Mucosa of stomach (tissue), 1 donor: ENCODE measurements at regions not wholly inside any gene's neighbourhood (a gene's known extent, or its start where the extent isn't known, plus 50 kb on each side); places are given as distances from the start of the nearest gene placed in this dataset.

ENCODE experiments used
- H3K27me3 ChIP-seq: one replicate; pipeline ENCODE4 v1.7.0; 2013; ENCODE audit warnings: mild to moderate bottlenecking, low read length; ENCODE audit not compliant: control insufficient read depth, insufficient read depth
- H3K36me3 ChIP-seq: one replicate; pipeline ENCODE4 v1.7.0; 2013; ENCODE audit warnings: low read length; ENCODE audit not compliant: control insufficient read depth, insufficient read depth
- H3K4me1 ChIP-seq: one replicate; pipeline ENCODE4 v1.7.0; 2013; ENCODE audit warnings: mild to moderate bottlenecking, low read length; ENCODE audit not compliant: control insufficient read depth, insufficient read depth
- H3K4me3 ChIP-seq: one replicate; pipeline ENCODE4 v1.7.0; 2013; ENCODE audit warnings: low read length
- H3K9ac ChIP-seq: one replicate; pipeline ENCODE4 v1.7.0; 2013; ENCODE audit warnings: mild to moderate bottlenecking, low read length, moderate library complexity
- H3K9me3 ChIP-seq: one replicate; pipeline ENCODE4 v1.7.0; 2013; ENCODE audit warnings: mild to moderate bottlenecking, low read length, moderate library complexity; ENCODE audit not compliant: control insufficient read depth
- donor health status: Pancreatic carcinoma.

DNA sequence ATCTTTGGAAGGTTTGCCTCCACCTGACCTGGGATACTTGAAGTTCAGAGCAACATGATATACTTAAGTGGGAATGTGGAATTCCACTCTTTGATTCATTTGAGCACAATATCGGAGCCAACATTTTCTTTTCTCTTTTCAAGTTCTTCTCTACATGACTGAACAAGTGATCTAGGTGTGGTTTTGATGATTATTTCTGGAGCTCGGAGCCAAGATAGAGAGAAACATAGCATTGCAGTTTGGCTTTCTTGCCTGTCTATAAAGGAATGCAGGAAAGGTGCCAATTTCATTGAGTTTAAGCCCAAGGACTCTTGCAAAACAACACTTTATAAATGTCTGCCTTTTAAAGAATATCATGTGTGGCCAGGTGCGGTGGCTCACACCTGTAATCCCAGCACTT is 124.2 kb upstream of the FAM83B start:
- H3K4me1 ChIP-seq = peaks cover 7% of the 10 kb centered on the region
- H3K9ac ChIP-seq = no peak overlapping the region

DNA sequence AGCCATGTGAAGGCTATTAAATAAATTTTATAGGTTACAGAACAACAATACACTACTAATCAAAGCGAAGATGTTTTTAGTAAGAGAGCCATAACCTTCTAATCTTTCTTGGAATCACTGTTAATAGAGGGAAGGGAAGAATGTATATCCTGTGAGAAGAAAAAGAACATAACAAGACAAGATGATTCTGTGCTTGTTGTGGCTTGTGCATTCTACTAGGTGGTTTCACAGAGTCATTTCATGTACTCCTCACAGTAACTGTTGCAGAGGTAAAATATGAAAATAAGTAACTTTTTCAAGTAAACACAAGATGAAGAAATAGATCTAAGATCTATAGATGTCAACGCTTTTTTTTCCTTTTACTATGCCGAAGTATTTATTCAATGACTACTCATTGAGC is 116.9 kb upstream of the FAM83B start:
- no peaks in the 10 kb centered on the region for H3K36me3 ChIP-seq
- no peaks in the 10 kb centered on the region for H3K4me1 ChIP-seq
- no peaks in the 10 kb centered on the region for H3K9me3 ChIP-seq
- H3K4me3 ChIP-seq = no peak overlapping the region
- no peaks in the 10 kb centered on the region for H3K27me3 ChIP-seq
- H3K9ac ChIP-seq = no peak overlapping the region

More for the DNA sequence above, 124.2 kb upstream of the FAM83B start:
- Histone ChIP-seq H3K9me3 (no peaks in the 10 kb centered on the region), H3K36me3 (no peaks in the 10 kb centered on the region), H3K4me3 (no peak overlapping the region), H3K27me3 (no peaks in the 10 kb centered on the region)

DNA sequence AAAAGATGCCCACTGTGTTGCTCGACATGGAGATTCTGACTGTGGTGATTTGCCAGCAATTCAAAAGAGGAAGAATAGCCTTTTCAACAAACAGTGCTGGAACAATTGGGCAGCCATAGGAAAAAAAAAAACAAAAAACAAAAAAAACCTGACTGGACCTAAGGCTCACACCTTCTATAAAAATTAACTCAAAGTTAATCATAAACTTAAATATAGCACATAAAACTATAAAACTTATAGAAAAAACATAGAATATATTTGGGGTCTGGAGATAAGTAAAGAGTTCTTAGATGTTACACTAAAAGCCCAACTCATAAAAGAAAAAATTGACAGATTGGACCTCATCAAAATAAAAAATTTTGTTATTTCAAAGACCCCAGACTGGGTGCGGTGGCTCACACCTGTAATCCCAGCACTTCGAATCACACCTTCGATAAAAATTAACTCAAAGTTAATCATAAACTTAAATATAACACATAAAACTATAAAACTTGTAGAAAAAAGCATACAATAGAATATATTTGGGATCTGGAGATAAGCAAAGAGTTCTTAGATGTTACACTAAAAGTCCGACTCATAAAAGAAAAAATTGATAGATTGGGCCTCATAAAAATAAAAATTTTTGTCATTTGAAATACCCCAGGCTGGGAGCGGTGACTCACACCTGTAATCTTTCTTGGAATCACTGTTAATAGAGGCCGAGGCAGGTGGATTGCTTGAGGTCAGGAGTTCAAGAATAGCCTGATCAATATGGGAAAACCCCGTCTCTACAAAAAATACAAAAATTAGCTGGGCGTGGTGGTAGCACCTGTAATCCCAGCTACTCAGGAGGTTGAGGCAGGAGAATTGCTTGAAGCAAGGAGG is 115.6 kb upstream of the FAM83B start:
- H3K4me3 ChIP-seq = no peak overlapping the region
- H3K9ac ChIP-seq = no peak overlapping the region
- H3K36me3 ChIP-seq = no peaks in the 10 kb centered on the region
- H3K9me3 ChIP-seq = no peaks in the 10 kb centered on the region
- no peaks in the 10 kb centered on the region for H3K4me1 ChIP-seq
- no peaks in the 10 kb centered on the region for H3K27me3 ChIP-seq

DNA sequence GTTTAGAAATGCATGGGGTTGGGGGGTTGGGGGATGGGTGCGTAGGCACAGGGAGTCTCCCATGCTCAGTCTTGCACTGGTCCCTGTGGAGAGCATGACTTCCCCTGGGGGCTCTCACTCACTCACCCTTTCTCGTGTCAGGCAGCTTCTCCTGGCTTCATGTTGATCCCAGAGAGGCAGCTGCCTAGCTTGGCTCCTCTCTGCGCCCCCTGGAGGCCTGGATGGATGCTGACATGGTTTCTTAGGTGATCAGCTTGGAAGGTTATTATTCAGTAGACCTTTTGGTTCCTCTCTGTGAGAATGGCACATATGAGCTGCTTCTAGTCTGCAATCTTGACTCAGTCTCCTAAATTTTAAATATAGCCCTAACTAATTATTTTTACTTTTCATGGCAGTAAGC is 109.3 kb upstream of the FAM83B start:
- Histone ChIP-seq H3K9ac (no peak overlapping the region), H3K4me1 (no peaks in the 10 kb centered on the region), H3K9me3 (no peaks in the 10 kb centered on the region), H3K4me3 (no peak overlapping the region), H3K36me3 (no peaks in the 10 kb centered on the region), H3K27me3 (no peaks in the 10 kb centered on the region)

DNA sequence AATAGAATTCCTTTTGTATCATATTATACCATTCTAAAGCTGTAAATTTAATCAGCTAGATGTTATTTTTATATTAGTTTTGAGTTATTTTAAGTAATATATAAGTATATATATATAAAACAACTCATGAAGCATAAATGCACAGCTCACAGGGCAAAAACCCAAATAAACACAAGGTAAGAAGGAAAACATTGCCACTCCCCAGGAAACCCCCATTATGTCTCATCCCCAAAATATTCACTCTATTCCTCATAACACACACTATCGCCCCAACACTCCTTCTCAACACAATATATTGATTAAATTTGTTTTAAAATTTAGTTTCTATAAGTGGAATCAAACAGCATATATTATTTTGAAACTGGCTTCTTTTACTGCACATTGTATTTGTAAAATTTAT is 98.6 kb upstream of the FAM83B start:
- Histone ChIP-seq H3K27me3 (no peaks in the 10 kb centered on the region), H3K9ac (no peak overlapping the region), H3K4me1 (no peaks in the 10 kb centered on the region), H3K4me3 (no peak overlapping the region), H3K36me3 (no peaks in the 10 kb centered on the region), H3K9me3 (no peaks in the 10 kb centered on the region)

DNA sequence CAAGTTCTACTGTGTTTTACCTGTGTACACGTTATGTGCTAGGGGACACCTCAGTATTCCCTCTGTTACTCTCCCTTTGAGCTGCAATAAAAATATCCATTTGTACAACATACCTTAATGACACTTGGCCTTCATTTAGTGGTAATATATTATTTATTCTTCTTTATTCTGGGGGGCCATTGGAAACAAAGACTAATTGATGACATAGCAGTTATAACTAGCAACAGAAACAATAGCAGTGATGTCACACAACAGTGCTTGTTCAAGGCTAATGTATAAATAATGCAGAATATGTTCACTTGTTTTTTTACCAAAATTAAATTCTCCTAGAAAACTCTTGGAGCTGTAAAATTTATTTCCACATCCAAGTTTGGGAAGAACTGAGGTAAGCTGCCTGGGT is 92.2 kb upstream of the FAM83B start:
- Histone ChIP-seq H3K4me3 (no peak overlapping the region), H3K4me1 (no peaks in the 10 kb centered on the region), H3K27me3 (no peaks in the 10 kb centered on the region), H3K36me3 (no peaks in the 10 kb centered on the region), H3K9me3 (no peaks in the 10 kb centered on the region), H3K9ac (no peak overlapping the region)

DNA sequence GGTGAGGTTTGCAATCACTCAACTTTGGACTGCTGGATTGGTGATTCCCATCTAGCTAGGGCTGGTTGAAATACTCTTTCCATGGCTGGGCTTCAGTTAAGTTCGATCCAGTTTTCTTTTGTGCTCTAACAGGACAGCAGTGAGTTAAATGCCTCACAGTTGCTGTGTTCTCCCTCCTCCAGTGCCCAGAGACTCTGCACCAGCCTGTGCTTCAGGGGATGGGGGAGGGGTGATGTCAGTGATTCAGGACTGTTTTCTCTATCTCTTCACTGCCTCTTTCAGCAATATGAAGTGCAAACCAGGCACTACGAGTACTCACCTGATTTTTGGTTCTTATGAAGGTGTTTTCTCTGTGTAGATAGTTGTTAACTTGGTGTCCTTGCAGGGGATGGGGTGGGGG is 88.2 kb upstream of the FAM83B start:
- H3K9ac ChIP-seq = no peak overlapping the region
- no peaks in the 10 kb centered on the region for H3K4me1 ChIP-seq
- H3K36me3 ChIP-seq = no peaks in the 10 kb centered on the region
- no peaks in the 10 kb centered on the region for H3K9me3 ChIP-seq
- no peaks in the 10 kb centered on the region for H3K27me3 ChIP-seq
- H3K4me3 ChIP-seq = no peak overlapping the region

DNA sequence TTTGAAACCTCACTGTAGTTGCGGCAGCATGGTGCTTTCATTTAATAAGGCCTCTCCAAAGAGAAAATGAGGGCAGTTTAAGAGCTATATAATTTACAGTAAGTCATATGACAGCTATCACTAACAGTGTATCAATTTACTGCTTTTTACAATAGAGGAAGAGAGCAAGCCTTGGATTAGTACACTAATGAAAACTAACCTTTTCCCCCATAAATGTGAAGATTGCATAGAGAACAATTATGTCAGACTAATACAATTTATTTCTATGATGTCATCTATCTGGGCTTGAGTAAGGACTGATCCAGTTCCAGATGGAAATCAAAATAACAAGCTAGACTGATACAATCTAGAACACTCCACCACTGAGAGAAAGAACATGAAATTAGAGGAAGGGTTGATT is 78.1 kb upstream of the FAM83B start:
- H3K9me3 ChIP-seq = no peaks in the 10 kb centered on the region
- H3K27me3 ChIP-seq = no peaks in the 10 kb centered on the region
- no peaks in the 10 kb centered on the region for H3K36me3 ChIP-seq
- H3K4me3 ChIP-seq = no peak overlapping the region
- no peaks in the 10 kb centered on the region for H3K4me1 ChIP-seq
- no peak overlapping the region for H3K9ac ChIP-seq

DNA sequence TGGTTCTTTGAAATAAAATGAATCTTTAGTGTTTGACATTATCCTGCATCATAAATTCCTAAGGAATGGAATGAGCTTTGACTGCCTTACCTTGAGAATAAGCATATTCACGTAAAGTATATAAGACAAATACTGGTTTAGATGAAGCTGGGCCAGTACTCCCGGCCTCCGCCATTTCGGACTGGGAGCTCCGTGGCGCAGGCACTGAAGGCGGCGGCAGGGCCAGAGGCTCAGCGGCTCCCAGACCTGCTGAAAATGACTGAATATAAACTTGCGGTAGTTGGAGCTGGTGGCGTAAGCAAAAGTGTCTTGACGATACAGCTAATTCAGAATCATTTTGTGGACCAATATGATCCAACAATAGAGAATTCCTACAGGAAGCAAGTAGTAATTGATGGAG is 76.2 kb upstream of the FAM83B start:
- Histone ChIP-seq H3K9ac (no peak overlapping the region), H3K36me3 (no peaks in the 10 kb centered on the region), H3K4me1 (no peaks in the 10 kb centered on the region)

DNA sequence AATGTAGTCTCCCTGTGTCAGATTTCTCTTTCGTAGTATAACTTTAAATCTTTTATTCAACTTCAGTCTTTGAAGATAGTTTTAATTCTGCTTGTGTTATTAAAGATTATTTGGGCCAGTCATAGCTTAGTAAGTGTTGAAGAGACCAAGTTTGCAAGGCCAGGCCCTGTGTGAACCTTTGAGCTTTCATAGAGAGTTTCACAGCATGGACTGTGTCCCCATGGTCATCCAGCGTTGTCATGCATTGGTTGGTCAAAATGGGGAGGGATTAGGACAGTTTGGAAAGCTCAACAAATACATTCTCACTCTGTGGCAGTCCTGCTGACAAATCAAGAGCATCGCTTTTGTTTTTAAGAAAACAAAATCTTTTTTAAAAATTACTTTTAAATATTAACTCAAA is 74.6 kb upstream of the FAM83B start:
- no peaks in the 10 kb centered on the region for H3K4me1 ChIP-seq
- no peaks in the 10 kb centered on the region for H3K27me3 ChIP-seq
- H3K9ac ChIP-seq = no peak overlapping the region
- no peak overlapping the region for H3K4me3 ChIP-seq
- no peaks in the 10 kb centered on the region for H3K9me3 ChIP-seq
- H3K36me3 ChIP-seq = no peaks in the 10 kb centered on the region

More for the DNA sequence above, 76.2 kb upstream of the FAM83B start:
- H3K9me3 ChIP-seq = no peaks in the 10 kb centered on the region
- no peak overlapping the region for H3K4me3 ChIP-seq
- H3K27me3 ChIP-seq = no peaks in the 10 kb centered on the region

DNA sequence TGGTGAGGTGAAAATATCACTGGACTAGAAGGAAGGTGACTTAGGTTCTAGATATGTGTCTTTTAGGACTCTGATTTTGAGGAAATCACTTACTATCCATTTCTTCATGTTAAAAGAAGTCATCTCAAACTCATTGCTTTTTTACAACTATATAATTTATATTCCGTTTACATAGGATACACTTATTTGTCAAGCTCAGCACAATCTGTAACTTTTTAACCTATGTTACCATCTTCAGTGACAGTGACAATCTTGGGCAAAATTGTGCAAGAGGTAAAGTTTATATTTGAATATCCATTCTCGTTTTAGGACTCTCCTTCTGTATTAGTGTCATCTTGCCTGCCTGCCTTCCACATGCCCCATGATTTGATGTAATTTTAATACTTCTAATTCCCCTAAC is 74.0 kb upstream of the FAM83B start:
- H3K9ac ChIP-seq = no peak overlapping the region
- no peaks in the 10 kb centered on the region for H3K4me1 ChIP-seq
- H3K9me3 ChIP-seq = no peaks in the 10 kb centered on the region
- H3K27me3 ChIP-seq = no peaks in the 10 kb centered on the region
- H3K4me3 ChIP-seq = no peak overlapping the region
- H3K36me3 ChIP-seq = no peaks in the 10 kb centered on the region

DNA sequence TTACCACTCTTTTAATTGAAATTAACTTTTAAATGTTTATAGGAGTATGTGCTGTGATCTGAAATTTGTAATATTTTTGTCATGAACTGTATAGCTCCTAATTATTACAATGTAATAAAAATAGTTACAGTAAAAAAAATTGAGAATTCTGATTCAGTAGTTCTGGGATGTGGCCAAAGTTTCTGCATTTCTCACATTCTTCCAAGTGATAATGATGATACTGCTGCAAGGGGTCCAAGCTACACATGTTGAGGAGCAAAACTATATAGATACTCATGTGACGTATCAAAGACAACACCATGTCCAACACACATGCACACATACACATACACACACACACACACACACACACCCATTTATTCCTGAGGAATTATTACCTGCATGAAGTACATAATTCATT is 71.0 kb upstream of the FAM83B start:
- no peaks in the 10 kb centered on the region for H3K4me1 ChIP-seq

DNA sequence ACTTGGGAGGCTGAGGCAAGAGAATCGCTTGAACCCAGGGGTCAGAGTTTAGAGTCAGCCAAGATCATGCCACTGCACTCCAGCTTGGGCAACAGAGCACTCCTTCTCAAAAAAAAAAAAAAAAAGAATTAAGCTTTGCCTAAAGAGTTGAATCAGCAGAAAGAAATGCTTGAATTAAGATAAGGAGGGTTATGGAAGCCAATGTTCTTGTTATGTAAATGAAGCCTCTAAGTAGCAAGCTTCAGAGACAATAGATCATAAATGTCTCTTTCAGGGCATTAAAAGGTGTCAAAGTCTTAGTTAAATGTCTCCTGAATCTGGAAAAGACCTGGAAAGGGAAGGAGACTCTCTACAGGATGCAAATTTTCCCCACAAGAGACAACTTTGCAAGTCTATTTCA is 69.7 kb upstream of the FAM83B start:
- no peaks in the 10 kb centered on the region for H3K36me3 ChIP-seq

More for the DNA sequence above, 71.0 kb upstream of the FAM83B start:
- Histone ChIP-seq H3K27me3 (no peaks in the 10 kb centered on the region), H3K9me3 (no peaks in the 10 kb centered on the region), H3K9ac (no peak overlapping the region), H3K4me3 (no peak overlapping the region), H3K36me3 (no peaks in the 10 kb centered on the region)

More for the DNA sequence above, 69.7 kb upstream of the FAM83B start:
- Histone ChIP-seq H3K9me3 (no peaks in the 10 kb centered on the region), H3K4me3 (no peak overlapping the region), H3K9ac (no peak overlapping the region), H3K27me3 (no peaks in the 10 kb centered on the region), H3K4me1 (no peaks in the 10 kb centered on the region)
